ENCODE measurements at regions not wholly inside any gene's neighbourhood (a gene's known extent, or its start where the extent isn't known, plus 50 kb on each side); places are given as distances from the start of the nearest gene placed in this dataset.

- H3K9me3 ChIP-seq, result no peaks in the 10 kb centered on the region
- ChIA-PET POLR2A (no interaction called here), CTCF (no interaction called here)
- no peaks in the 10 kb centered on the region for H3K4me1 ChIP-seq
- no peaks in the 10 kb centered on the region for H3K36me3 Mint-ChIP-seq (ENCODE audit: insufficient read depth, unreplicated experiment)
- H3K4me3 ChIP-seq (ENCODE audit: low read depth, low read length), result no peak overlapping the region
- no peak overlapping the region for H3K4me3 Mint-ChIP-seq (ENCODE audit: unreplicated experiment)
- H3K36me3 ChIP-seq (ENCODE audit: control insufficient read depth, insufficient read depth, low read length), result no peaks in the 10 kb centered on the region
- no peak for TF ChIP-seq CTCF (IDR thresholded peaks at IDR 0.05; ENCODE audit: insufficient read depth in 1 of 2, low read depth in 1 of 2, low read length in 1 of 2, severe bottlenecking in 1 of 2, unreplicated experiment in 1 of 2)
- no peak for DNase-seq
- no peaks in the 10 kb centered on the region for H3K4me1 Mint-ChIP-seq (ENCODE audit: low read depth, unreplicated experiment)
- H3K27me3 Mint-ChIP-seq (ENCODE audit: insufficient read depth, unreplicated experiment), result no peaks in the 10 kb centered on the region
- BruUV-seq (replicated peaks), result no TSS peak
- no peaks in the 10 kb centered on the region for H3K27me3 ChIP-seq (replicated peaks; ENCODE audit: control insufficient read depth, insufficient read depth, low read length)
- H3K27ac Mint-ChIP-seq (ENCODE audit: unreplicated experiment), result no peak overlapping the region
- no peaks in the 10 kb centered on the region for H3K9me3 Mint-ChIP-seq (ENCODE audit: unreplicated experiment)
- intact Hi-C loops (cut with micrococcal nuclease; ENCODE audit: unreplicated experiment), result no loop called here
Observed at GRCh38 chr6:91317984-91318383, 731.1 kb upstream of the MAP3K7 start.

GRCh38 chr6:91317247-91317835 is 730.5 kb upstream of the MAP3K7 start:
- DNase-seq, result no peak
- no peaks in the 10 kb centered on the region for H3K27me3 ChIP-seq (replicated peaks; ENCODE audit: control insufficient read depth, insufficient read depth, low read length)
- BruUV-seq (replicated peaks), result no TSS peak
- Mint-ChIP-seq H3K27ac (ENCODE audit: unreplicated experiment) (no peak overlapping the region), H3K27me3 (ENCODE audit: insufficient read depth, unreplicated experiment) (no peaks in the 10 kb centered on the region), H3K4me1 (ENCODE audit: low read depth, unreplicated experiment) (no peaks in the 10 kb centered on the region), H3K9me3 (ENCODE audit: unreplicated experiment) (no peaks in the 10 kb centered on the region), H3K4me3 (ENCODE audit: unreplicated experiment) (no peak overlapping the region), H3K36me3 (ENCODE audit: insufficient read depth, unreplicated experiment) (no peaks in the 10 kb centered on the region)
- no peaks in the 10 kb centered on the region for H3K4me1 ChIP-seq
- no peaks in the 10 kb centered on the region for H3K9me3 ChIP-seq
- no peak overlapping the region for H3K4me3 ChIP-seq (ENCODE audit: low read depth, low read length)
- no peak for TF ChIP-seq CTCF (IDR thresholded peaks at IDR 0.05; ENCODE audit: insufficient read depth in 1 of 2, low read depth in 1 of 2, low read length in 1 of 2, severe bottlenecking in 1 of 2, unreplicated experiment in 1 of 2)
- POLR2A ChIA-PET, result no interaction called here
- CTCF ChIA-PET, result interaction anchor here (0.7 kb wide), 1 partner anchor 20 kb away, joined by 3 read pairs; no protein-coding TSS in a partner anchor
- intact Hi-C loops (cut with micrococcal nuclease; ENCODE audit: unreplicated experiment), result no loop called here
- H3K36me3 ChIP-seq (ENCODE audit: control insufficient read depth, insufficient read depth, low read length), result no peaks in the 10 kb centered on the region

- Mint-ChIP-seq H3K27ac (ENCODE audit: unreplicated experiment) (no peak overlapping the region), H3K4me3 (ENCODE audit: unreplicated experiment) (no peak overlapping the region), H3K4me1 (ENCODE audit: low read depth, unreplicated experiment) (no peaks in the 10 kb centered on the region), H3K9me3 (ENCODE audit: unreplicated experiment) (no peaks in the 10 kb centered on the region), H3K27me3 (ENCODE audit: insufficient read depth, unreplicated experiment) (peaks cover 2% of the 10 kb centered on the region), H3K36me3 (ENCODE audit: insufficient read depth, unreplicated experiment) (no peaks in the 10 kb centered on the region)
- H3K9me3 ChIP-seq, result no peaks in the 10 kb centered on the region
- intact Hi-C loops (cut with micrococcal nuclease; ENCODE audit: unreplicated experiment), result no loop called here
- no peak for TF ChIP-seq CTCF (IDR thresholded peaks at IDR 0.05; ENCODE audit: insufficient read depth in 1 of 2, low read depth in 1 of 2, low read length in 1 of 2, severe bottlenecking in 1 of 2, unreplicated experiment in 1 of 2)
- no peak overlapping the region for H3K4me3 ChIP-seq (ENCODE audit: low read depth, low read length)
- no peak for DNase-seq
- H3K27me3 ChIP-seq (replicated peaks; ENCODE audit: control insufficient read depth, insufficient read depth, low read length), result no peaks in the 10 kb centered on the region
- ChIA-PET CTCF (no interaction called here), POLR2A (no interaction called here)
- BruUV-seq (replicated peaks), result no TSS peak
- H3K4me1 ChIP-seq, result no peaks in the 10 kb centered on the region
- H3K36me3 ChIP-seq (ENCODE audit: control insufficient read depth, insufficient read depth, low read length), result no peaks in the 10 kb centered on the region
Observed at GRCh38 chr6:91310178-91310577, 723.3 kb upstream of the MAP3K7 start.

Measured in Caco-2 (cell line).